ENCODE measurements at regions not wholly inside any gene's neighbourhood (a gene's known extent, or its start where the extent isn't known, plus 50 kb on each side); places are given as distances from the start of the nearest gene placed in this dataset.

GRCh38 chr6:98470821-98471220 lies 363.6 kb upstream of the POU3F2 start:
- DNase-seq (ENCODE audit: low spot score), result no peak
- H3K27ac ChIP-seq (ENCODE audit: low read depth, low read length, poor library complexity, severe bottlenecking), result no peak overlapping the region
- CTCF ChIA-PET, result no interaction called here
- no peaks in the 10 kb centered on the region for H3K36me3 ChIP-seq (ENCODE audit: insufficient read depth, low read length, poor library complexity, severe bottlenecking)
- no peaks in the 10 kb centered on the region for H3K4me1 ChIP-seq (ENCODE audit: insufficient read depth, low read length, poor library complexity, severe bottlenecking)
- POLR2A ChIA-PET (ENCODE audit: low non-redundant PET), result no interaction called here
- intact Hi-C loops (cut with micrococcal nuclease; ENCODE audit: unreplicated experiment), result no loop called here
- H3K9me3 ChIP-seq (ENCODE audit: low read depth, low read length, poor library complexity, severe bottlenecking), result no peaks in the 10 kb centered on the region
- TF ChIP-seq EZH2 (IDR thresholded peaks at IDR 0.05; ENCODE audit: borderline replicate concordance, low read depth, low read length, poor library complexity, severe bottlenecking), result no peak
- TF ChIP-seq CTCF (conservative IDR thresholded peaks at IDR 0.05; ENCODE audit: low read depth, low read length), result no peak
- no TSS peak for BruUV-seq (replicated peaks)
- no peak overlapping the region for H3K4me3 ChIP-seq (ENCODE audit: low read depth, low read length, poor library complexity, severe bottlenecking)
- H3K27me3 ChIP-seq (replicated peaks; ENCODE audit: insufficient read depth, low read depth, low read length, poor library complexity), result no peaks in the 10 kb centered on the region

- H3K4me1 ChIP-seq (ENCODE audit: insufficient read depth, low read length, poor library complexity, severe bottlenecking), result no peaks in the 10 kb centered on the region
- no peaks in the 10 kb centered on the region for H3K27me3 ChIP-seq (replicated peaks; ENCODE audit: insufficient read depth, low read depth, low read length, poor library complexity)
- no peaks in the 10 kb centered on the region for H3K36me3 ChIP-seq (ENCODE audit: insufficient read depth, low read length, poor library complexity, severe bottlenecking)
- no peak for TF ChIP-seq CTCF (conservative IDR thresholded peaks at IDR 0.05; ENCODE audit: low read depth, low read length)
- no peak for TF ChIP-seq EZH2 (IDR thresholded peaks at IDR 0.05; ENCODE audit: borderline replicate concordance, low read depth, low read length, poor library complexity, severe bottlenecking)
- H3K4me3 ChIP-seq (ENCODE audit: low read depth, low read length, poor library complexity, severe bottlenecking), result no peak overlapping the region
- CTCF ChIA-PET, result no interaction called here
- no TSS peak for BruUV-seq (replicated peaks)
- POLR2A ChIA-PET (ENCODE audit: low non-redundant PET), result no interaction called here
- intact Hi-C loops (cut with micrococcal nuclease; ENCODE audit: unreplicated experiment), result no loop called here
- no peak overlapping the region for H3K27ac ChIP-seq (ENCODE audit: low read depth, low read length, poor library complexity, severe bottlenecking)
- no peak for DNase-seq (ENCODE audit: low spot score)
- H3K9me3 ChIP-seq (ENCODE audit: low read depth, low read length, poor library complexity, severe bottlenecking), result no peaks in the 10 kb centered on the region
Measured at GRCh38 chr6:98471444-98471843, 362.9 kb upstream of the POU3F2 start.

- TF ChIP-seq CTCF (conservative IDR thresholded peaks at IDR 0.05; ENCODE audit: low read depth, low read length), result no peak
- no peak for TF ChIP-seq EZH2 (IDR thresholded peaks at IDR 0.05; ENCODE audit: borderline replicate concordance, low read depth, low read length, poor library complexity, severe bottlenecking)
- DNase-seq (ENCODE audit: low spot score), result no peak
- ChIA-PET CTCF (no interaction called here), POLR2A (ENCODE audit: low non-redundant PET) (no interaction called here)
- Histone ChIP-seq H3K36me3 (ENCODE audit: insufficient read depth, low read length, poor library complexity, severe bottlenecking) (no peaks in the 10 kb centered on the region), H3K4me3 (ENCODE audit: low read depth, low read length, poor library complexity, severe bottlenecking) (no peak overlapping the region), H3K9me3 (ENCODE audit: low read depth, low read length, poor library complexity, severe bottlenecking) (no peaks in the 10 kb centered on the region), H3K4me1 (ENCODE audit: insufficient read depth, low read length, poor library complexity, severe bottlenecking) (no peaks in the 10 kb centered on the region), H3K27ac (ENCODE audit: low read depth, low read length, poor library complexity, severe bottlenecking) (no peak overlapping the region), H3K27me3 (replicated peaks; ENCODE audit: insufficient read depth, low read depth, low read length, poor library complexity) (no peaks in the 10 kb centered on the region)
- no TSS peak for BruUV-seq (replicated peaks)
- intact Hi-C loops (cut with micrococcal nuclease; ENCODE audit: unreplicated experiment), result no loop called here
Measured at GRCh38 chr6:98477231-98477630, 357.1 kb upstream of the POU3F2 start.
